Upper lobe of left lung (tissue), 6 donors: ENCODE measurements at regions not wholly inside any gene's neighbourhood (a gene's known extent, or its start where the extent isn't known, plus 50 kb on each side); places are given as distances from the start of the nearest gene placed in this dataset.
"Not testable (repeated sequence)": the region's sequence is repeated elsewhere in the genome, so short reads cannot be mapped to it uniquely, and the experiment has no call there.

Source experiments
- ATAC-seq, 2 donors: fragments of 200-7000 bp; cut with Tn5 transposase; one replicate each; pipeline ENCODE4 v1.9.1; 2022; ENCODE audit warnings: mild to moderate bottlenecking in 2 of 2, moderate library complexity in 2 of 2; ENCODE audit not compliant: low FRiP score in 2 of 2
- DNase-seq, 2 donors: peaks; one replicate each; pipeline ENCODE4 v3.0.0-alpha.2; 2019 to 2020
- H3K27ac ChIP-seq, 4 donors: fragments of 200-600 bp; sonication (generic); one replicate each; pipeline ENCODE4 v1.5.1; 2016 to 2019
- H3K27me3 ChIP-seq, 4 donors: fragments of 200-600 bp; sonication (generic); one replicate each; pipeline ENCODE4 v1.5.1; 2017 to 2019
- H3K36me3 ChIP-seq, 4 donors: fragments of 200-600 bp; sonication (generic); one replicate each; pipeline ENCODE4 v1.5.1; 2016 to 2019
- H3K4me1 ChIP-seq, 4 donors: fragments of 200-600 bp; sonication (generic); one replicate each; pipeline ENCODE4 v1.5.1; 2018 to 2019
- H3K4me3 ChIP-seq, 4 donors: fragments of 200-600 bp; sonication (generic); one replicate each; pipeline ENCODE4 v1.5.1; 2017 to 2019; ENCODE audit warnings: mild to moderate bottlenecking in 2 of 4, moderate library complexity in 1 of 4
- H3K9me3 ChIP-seq, 4 donors: fragments of 200-600 bp; sonication (generic); one replicate each; pipeline ENCODE4 v1.5.1; 2018 to 2019
- EP300 ChIP-seq, 4 donors: sonication (generic); formaldehyde crosslinking; IDR thresholded peaks; one replicate each; pipeline ENCODE4 v1.5.1; 2017; ENCODE audit warnings: antibody characterized with exemption in 4 of 4, control low read depth in 2 of 4
- POLR2A ChIP-seq, 4 donors: fragments of 450-650 bp; IDR thresholded peaks; one replicate each; pipeline ENCODE4 v1.5.1; 2016 to 2017; ENCODE audit warnings: antibody characterized with exemption in 4 of 4, mild to moderate bottlenecking in 2 of 4
- POLR2AphosphoS5 ChIP-seq, 2 donors: sonication (generic); formaldehyde crosslinking; IDR thresholded peaks; one replicate each; pipeline ENCODE4 v1.5.1; 2017; ENCODE audit warnings: antibody characterized with exemption in 2 of 2
- WGBS, 2 donors: methylation state at CpG; one replicate each; pipeline ENCODE4 v1.1.5; 2017 to 2018; 5-methylcytosine and 5-hydroxymethylcytosine counted together
- TF ChIP-seq, protein P1 (sequence below), 6 experiments: fragments of 450-650 bp in 4 of 6; fragments of 200-600 bp in 2 of 6; sonication (generic) in 2 of 6; IDR thresholded peaks; one replicate each; pipeline ENCODE4 v1.5.1; 2016 to 2019; ENCODE audit warnings: antibody characterized with exemption in 6 of 6
- donor health status: DM: no; HTN: no; CAD: no; lungs with moderate emphysema.
- donor health status: DM: no; HTN: yes; CAD: no; lungs with severe emphysema.

DNA sequence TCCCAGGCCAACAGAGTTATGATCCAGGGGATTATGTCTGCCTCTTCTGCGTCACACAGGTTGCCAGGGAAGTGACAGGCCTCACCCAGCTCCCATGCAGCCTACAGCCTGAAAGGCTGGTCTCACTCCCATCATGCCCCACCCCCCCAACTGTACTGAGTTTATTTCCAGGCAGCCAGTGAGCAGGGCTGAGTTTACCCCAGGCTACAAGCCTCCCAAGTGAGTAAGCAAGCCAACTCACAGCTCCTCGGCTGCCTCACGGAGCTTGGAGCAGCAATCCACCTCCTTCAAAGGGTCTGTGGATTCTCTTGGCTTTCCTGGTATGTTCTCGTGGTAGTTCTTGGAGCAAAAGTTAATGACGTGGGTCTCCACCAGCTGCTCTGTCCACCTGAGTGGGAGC lies 1147.6 kb upstream of the ADGRL4 start:
- Histone ChIP-seq H3K9me3 (no peaks in the 10 kb centered on the region), H3K27ac (no peak overlapping the region), H3K36me3 (no peaks in the 10 kb centered on the region), H3K4me3 (no peak overlapping the region), H3K4me1 (no peaks in the 10 kb centered on the region), H3K27me3 (no peaks in the 10 kb centered on the region)
- no peak for TF ChIP-seq EP300 (IDR thresholded peaks at IDR 0.05)
- TF ChIP-seq, protein P1, sequence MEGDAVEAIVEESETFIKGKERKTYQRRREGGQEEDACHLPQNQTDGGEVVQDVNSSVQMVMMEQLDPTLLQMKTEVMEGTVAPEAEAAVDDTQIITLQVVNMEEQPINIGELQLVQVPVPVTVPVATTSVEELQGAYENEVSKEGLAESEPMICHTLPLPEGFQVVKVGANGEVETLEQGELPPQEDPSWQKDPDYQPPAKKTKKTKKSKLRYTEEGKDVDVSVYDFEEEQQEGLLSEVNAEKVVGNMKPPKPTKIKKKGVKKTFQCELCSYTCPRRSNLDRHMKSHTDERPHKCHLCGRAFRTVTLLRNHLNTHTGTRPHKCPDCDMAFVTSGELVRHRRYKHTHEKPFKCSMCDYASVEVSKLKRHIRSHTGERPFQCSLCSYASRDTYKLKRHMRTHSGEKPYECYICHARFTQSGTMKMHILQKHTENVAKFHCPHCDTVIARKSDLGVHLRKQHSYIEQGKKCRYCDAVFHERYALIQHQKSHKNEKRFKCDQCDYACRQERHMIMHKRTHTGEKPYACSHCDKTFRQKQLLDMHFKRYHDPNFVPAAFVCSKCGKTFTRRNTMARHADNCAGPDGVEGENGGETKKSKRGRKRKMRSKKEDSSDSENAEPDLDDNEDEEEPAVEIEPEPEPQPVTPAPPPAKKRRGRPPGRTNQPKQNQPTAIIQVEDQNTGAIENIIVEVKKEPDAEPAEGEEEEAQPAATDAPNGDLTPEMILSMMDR (IDR thresholded peaks at IDR 0.05) = no peak
- no peak for ATAC-seq
- WGBS, 2 donors = 88 to 92% methylated on average over 5 of the region's 5 CpGs
- DNase-seq = no peak

DNA sequence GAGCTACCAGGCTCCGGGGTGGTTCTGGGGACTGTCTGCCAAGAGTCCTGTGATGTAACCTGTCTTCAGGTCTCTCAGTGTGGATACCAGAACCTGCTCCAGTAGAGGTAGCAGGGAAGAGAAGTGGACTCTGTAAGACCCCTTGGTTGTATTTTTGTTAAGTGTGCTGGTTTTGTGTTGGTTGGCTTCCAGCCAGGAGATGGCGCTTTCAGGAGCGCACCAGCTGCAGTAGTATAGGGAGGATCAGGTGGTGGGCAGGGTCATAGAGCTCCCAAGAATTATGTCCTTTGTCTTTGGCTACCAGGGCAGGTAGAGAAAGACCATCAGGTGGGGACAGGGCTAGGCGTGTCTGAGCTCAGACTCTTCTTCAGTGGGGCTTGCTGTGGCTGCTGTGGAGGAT lies 1147.2 kb upstream of the ADGRL4 start:
- Histone ChIP-seq H3K27ac (no peak overlapping the region), H3K9me3 (no peaks in the 10 kb centered on the region), H3K36me3 (no peaks in the 10 kb centered on the region), H3K27me3 (no peaks in the 10 kb centered on the region), H3K4me1 (no peaks in the 10 kb centered on the region), H3K4me3 (no peak overlapping the region)
- WGBS, 2 donors = 98 to 100% methylated on average over 4 of the region's 4 CpGs
- no peak for ATAC-seq
- TF ChIP-seq, protein P1 (IDR thresholded peaks at IDR 0.05) = no peak
- no peak for TF ChIP-seq POLR2A (IDR thresholded peaks at IDR 0.05)
- no peak for TF ChIP-seq POLR2AphosphoS5 (IDR thresholded peaks at IDR 0.05)
- TF ChIP-seq EP300 (IDR thresholded peaks at IDR 0.05) = no peak
- no peak for DNase-seq

DNA sequence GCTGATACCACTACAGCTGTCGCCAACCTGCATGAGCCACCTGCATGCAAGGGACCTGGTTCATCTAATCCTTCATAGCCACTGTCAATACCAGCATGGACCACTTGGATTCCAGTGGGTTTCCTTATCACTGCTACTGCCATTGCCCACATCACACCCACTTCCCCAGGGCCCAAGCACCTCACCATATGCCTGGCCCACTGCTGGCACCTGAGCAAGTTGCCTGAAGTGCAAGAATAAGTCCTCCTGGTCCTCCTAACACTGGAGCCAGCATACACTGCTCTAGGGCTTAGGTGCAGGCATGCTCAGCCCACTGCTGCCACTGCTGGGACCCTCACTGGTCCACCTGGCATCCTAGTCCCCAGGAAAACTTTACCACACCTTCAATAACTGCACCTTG lies 1136.8 kb upstream of the ADGRL4 start:
- TF ChIP-seq POLR2AphosphoS5 (IDR thresholded peaks at IDR 0.05) = no peak
- TF ChIP-seq EP300 (IDR thresholded peaks at IDR 0.05) = no peak
- TF ChIP-seq POLR2A (IDR thresholded peaks at IDR 0.05) = no peak
- TF ChIP-seq, protein P1 (IDR thresholded peaks at IDR 0.05) = no peak
- Histone ChIP-seq H3K27ac (no peak overlapping the region), H3K4me3 (no peak overlapping the region), H3K9me3 (peaks cover 0 to 9% (median 8%) of the 10 kb centered on the region in 4 donors), H3K36me3 (no peaks in the 10 kb centered on the region), H3K27me3 (no peaks in the 10 kb centered on the region), H3K4me1 (no peaks in the 10 kb centered on the region)
- DNase-seq = no peak
- 100% methylated on average over 1 of the region's 1 CpG; no CpG with 5 or more reads in 1 of the 2 donors for WGBS, 2 donors
- peak in 1 of 2 donors; percentile 43 for ATAC-seq

DNA sequence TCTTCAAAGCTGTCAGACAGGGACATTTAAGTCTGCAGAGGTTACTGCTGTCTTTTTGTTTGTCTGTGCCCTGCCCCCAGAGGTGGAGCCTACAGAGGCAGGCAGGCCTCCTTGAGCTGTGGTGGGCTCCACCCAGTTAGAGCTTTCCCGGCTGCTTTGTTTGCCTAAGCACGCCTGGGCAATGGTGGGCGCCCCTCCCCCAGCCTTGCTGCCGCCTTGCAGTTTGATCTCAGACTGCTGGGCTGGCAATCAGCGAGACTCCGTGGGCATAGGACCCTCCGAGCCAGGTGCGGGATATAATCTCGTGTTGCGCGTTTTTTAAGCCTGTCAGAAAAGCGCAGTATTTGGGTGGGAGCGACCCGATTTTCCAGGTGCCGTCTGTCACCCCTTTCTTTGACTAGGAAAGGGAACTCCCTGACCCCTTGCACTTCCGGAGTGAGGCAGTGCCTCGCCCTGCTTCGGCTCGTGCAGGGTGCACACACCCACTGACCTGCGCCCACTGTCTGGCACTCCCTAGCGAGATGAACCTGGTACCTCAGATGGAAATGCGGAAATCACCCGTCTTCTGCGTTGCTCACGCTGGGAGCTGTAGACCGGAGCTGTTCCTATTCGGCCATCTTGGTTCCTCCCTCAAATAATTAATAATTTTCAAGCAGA lies 1131.5 kb upstream of the ADGRL4 start:
- DNase-seq = peak in 1 of 2 donors; percentile 58
- not testable (repeated sequence) for H3K9me3 ChIP-seq, H3K4me1 ChIP-seq, H3K4me3 ChIP-seq, H3K27ac ChIP-seq, H3K36me3 ChIP-seq, ATAC-seq, H3K27me3 ChIP-seq
- WGBS, 2 donors = 87 to 91% methylated on average over 16 to 27 of the region's 27 CpGs

DNA sequence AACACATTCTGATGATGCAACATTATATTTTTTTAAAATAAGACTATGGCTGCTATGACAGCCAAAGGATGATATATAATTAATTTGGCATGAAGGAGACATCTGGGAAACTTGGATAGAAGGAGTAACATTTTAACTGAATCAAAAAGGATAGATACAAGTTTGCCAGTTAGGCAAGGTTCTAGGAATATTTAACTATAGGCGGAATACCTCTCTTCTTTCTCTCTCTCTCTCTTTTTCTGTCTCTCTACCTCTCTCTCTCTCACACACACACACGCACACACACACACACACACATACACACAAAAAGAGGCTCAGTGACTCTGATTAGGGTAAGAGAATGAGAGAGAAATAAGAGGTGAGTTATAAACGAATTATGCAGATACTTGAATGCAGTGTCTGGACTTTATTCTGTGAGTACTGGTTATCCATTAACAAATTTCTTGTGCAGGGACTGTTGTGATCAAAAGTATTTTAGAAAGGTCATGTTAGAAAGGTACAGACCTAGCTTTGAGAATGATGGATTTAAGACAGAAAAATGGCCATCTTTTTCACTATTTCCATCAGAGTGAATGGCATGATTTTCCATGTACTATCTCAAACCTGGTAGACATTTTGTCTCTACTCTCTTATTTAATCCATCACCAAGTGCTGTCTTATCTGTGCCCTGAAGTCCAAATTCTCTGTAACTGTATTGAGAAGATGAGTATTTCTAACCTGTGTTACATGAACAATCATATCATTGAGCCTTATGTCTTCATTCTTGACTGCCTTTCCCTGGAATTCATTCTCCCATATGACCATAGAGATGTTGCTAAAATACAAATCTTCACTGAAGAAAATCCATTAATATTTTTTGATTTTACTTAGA lies 1106.9 kb upstream of the ADGRL4 start:
- H3K9me3 ChIP-seq = peaks cover 5 to 22% (median 12%) of the 10 kb centered on the region in 4 donors
- DNase-seq (no peak), ATAC-seq (no peak)
- no peaks in the 10 kb centered on the region for H3K27me3 ChIP-seq
- H3K4me1 ChIP-seq = no peaks in the 10 kb centered on the region
- TF ChIP-seq, protein P1 (IDR thresholded peaks at IDR 0.05) = no peak
- TF ChIP-seq EP300 (IDR thresholded peaks at IDR 0.05) (no peak), POLR2A (IDR thresholded peaks at IDR 0.05) (no peak), POLR2AphosphoS5 (IDR thresholded peaks at IDR 0.05) (no peak)
- no peaks in the 10 kb centered on the region for H3K36me3 ChIP-seq
- 55 to 72% methylated on average over 3 of the region's 3 CpGs for WGBS, 2 donors
- no peak overlapping the region for H3K4me3 ChIP-seq
- no peak overlapping the region for H3K27ac ChIP-seq
